Neuron (in vitro differentiated cells): ENCODE measurements at regions not wholly inside any gene's neighbourhood (a gene's known extent, or its start where the extent isn't known, plus 50 kb on each side); places are given as distances from the start of the nearest gene placed in this dataset.
A peak's percentile ranks its signal among the peaks of the same experiment; 100 is the strongest.

Experiments
- H2AFZ ChIP-seq: one replicate; pipeline ENCODE4 v1.6.1; 2013; ENCODE audit warnings: low read depth, mild to moderate bottlenecking, inconsistent platforms, low read length, moderate library complexity
- H3K27me3 ChIP-seq: one replicate; pipeline ENCODE4 v1.6.1; 2013; ENCODE audit warnings: low read length; ENCODE audit not compliant: insufficient read depth
- H3K36me3 ChIP-seq: one replicate; pipeline ENCODE4 v1.6.1; 2013; ENCODE audit warnings: low read length; ENCODE audit not compliant: insufficient read depth
- H3K4me1 ChIP-seq: one replicate; pipeline ENCODE4 v1.6.1; 2013; ENCODE audit warnings: low read length; ENCODE audit not compliant: insufficient read depth
- H3K4me3 ChIP-seq: 2 replicates; pipeline ENCODE4 v1.5.1; 2013; ENCODE audit warnings: mild to moderate bottlenecking, low read length, moderate library complexity
- H3K9me3 ChIP-seq: one replicate; pipeline ENCODE4 v1.6.1; 2013; ENCODE audit warnings: low read length

DNA sequence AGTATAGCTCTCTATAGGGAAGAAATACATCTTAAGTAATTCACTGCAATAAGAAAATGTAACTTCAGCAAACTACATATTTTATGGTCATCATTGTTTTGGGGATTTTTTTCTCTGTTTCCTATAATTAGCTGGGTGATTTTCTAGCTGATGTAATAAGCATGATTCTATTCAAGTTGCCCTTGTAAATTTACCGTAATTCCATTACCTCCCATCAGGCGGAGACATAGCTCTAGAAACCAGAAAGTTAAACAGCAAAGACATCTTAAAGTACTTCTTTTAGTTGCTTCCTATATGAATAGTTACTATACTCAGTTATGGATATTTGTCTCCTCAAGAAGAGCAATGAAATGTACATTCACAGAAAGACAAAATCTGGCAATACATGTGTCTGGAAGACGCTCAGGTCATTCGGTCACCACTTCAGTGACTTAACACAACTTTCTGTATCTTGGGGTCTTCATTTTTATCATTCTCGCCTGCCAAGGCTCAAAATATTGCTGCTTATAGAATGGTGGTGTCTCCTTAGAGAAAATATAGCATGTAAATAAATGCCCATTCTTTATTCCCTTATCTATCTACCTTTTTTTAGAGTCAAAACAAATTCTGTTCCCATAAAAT, 239.9 kb upstream of the ZC3H12C start:
- Histone ChIP-seq H3K4me3 (no peak overlapping the region), H3K9me3 (no peaks in the 10 kb centered on the region), H2AFZ (no peak overlapping the region), H3K27me3 (no peaks in the 10 kb centered on the region), H3K36me3 (no peaks in the 10 kb centered on the region), H3K4me1 (no peaks in the 10 kb centered on the region)

DNA sequence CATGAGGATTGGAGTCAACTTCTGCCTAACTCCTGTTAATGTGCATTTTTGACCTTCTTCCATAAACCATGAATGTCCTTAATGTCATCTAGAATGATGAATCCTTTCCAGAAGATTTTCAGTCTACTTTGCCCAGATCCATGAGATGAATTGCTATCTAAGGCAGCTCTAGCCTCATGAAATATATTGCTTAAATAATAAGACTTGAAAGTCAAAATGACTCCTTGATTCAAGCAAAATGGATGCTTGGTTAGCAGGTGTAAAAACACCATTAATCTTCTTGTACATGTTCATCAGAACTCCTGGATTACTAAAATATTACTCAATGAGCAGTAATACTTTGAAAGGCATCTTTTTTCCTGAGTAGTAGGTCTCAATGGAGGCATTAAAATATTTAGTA, 238.5 kb upstream of the ZC3H12C start:
- Histone ChIP-seq H3K9me3 (no peaks in the 10 kb centered on the region), H3K4me3 (no peak overlapping the region), H3K4me1 (peaks cover 11% of the 10 kb centered on the region), H3K27me3 (no peaks in the 10 kb centered on the region), H2AFZ (no peak overlapping the region), H3K36me3 (no peaks in the 10 kb centered on the region)

DNA sequence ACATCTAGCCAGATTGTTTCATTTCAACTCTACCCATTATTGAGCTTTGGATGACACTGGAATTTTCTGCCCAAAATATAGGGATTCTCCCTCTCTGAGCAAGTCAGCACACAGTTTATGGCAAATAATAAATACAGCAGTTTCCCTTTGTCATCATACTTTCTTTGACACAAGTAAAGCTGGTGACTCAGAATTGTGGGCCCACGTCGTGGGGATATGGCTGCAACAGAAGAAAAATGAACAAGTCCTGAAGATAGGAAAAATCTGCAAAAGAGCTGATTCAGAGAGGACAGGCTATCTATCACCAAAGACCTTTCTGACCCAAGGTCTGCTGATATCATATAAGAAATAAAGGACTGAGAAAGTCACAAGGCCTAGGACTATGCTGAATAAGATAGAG, 236.3 kb upstream of the ZC3H12C start:
- Histone ChIP-seq H2AFZ (no peak overlapping the region), H3K27me3 (no peaks in the 10 kb centered on the region), H3K4me3 (no peak overlapping the region), H3K36me3 (no peaks in the 10 kb centered on the region), H3K4me1 (peaks cover 11% of the 10 kb centered on the region), H3K9me3 (no peaks in the 10 kb centered on the region)

DNA sequence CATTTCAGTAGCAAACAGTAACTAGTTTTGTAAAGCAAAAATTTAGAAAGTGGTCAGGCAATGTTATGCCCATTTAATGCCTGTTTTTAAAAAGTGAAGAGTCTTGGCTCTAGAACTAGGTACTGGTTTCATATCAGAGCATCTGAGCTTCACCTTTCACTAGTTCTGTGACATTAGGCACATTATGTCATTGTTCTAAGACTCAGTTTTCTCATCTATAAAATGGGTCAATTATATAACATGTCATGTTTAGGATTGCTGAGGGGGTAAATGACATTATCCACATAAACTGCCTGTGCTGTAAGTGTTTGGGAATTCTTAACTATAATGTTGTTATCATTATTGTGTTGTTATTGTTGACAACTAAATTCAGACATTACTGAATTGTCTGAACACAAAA, 235.6 kb upstream of the ZC3H12C start:
- no peak overlapping the region for H3K4me3 ChIP-seq
- no peaks in the 10 kb centered on the region for H3K27me3 ChIP-seq
- H2AFZ ChIP-seq = no peak overlapping the region
- H3K4me1 ChIP-seq = peaks cover 11% of the 10 kb centered on the region
- H3K9me3 ChIP-seq = no peaks in the 10 kb centered on the region
- no peaks in the 10 kb centered on the region for H3K36me3 ChIP-seq

DNA sequence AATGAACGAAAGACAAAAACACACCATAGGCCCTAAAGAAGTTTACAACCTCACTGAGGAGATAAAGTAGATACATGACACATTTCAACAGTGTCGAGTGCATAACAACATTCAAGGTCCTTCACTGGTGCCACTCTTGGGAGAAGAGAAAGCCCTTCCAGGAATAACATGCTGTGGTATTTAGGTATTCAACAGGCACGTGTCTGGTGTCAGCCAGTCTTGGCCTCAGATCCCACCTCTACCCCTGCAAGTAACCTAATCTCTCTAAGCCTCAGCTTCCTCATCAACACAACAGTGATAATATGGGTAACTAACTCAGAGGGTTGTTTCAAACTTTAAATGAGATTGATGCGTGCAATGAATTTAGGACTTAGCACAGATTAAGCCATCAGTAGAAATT, 235.0 kb upstream of the ZC3H12C start:
- H3K9me3 ChIP-seq = no peaks in the 10 kb centered on the region
- H3K36me3 ChIP-seq = no peaks in the 10 kb centered on the region
- H3K27me3 ChIP-seq = no peaks in the 10 kb centered on the region
- peaks cover 11% of the 10 kb centered on the region for H3K4me1 ChIP-seq
- H3K4me3 ChIP-seq = no peak overlapping the region
- no peak overlapping the region for H2AFZ ChIP-seq

DNA sequence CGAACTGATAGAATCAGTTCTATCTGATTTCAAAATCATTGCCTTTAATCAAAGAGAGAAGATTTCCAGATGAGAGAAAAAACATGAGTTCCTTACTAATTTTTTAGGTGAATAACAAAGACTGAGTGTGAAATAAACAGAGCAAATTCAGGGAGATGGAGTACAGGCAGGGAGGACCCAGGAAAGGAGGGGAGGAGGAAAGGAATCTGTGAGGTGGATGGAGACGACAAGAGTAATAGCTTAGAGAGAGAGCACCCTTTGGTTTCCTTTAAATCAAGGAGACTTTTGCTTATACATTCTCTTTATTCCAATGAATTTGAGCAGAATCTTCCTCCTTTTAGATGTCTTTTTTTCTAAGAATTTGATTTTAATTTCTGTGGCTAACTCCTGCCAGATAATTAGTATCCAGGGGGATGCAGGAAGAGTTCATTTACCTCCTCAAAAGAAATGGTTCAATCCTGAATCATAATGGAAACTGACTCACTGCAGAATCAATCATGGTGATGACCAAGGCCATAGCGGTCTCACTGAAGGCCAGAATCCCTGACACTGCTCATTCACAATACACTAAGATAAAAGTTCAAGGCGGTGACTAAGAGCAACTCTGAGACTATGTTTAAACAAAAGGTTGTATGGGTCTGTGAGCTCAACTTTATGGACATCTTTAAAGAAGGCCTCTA, 234.0 kb upstream of the ZC3H12C start:
- Histone ChIP-seq H3K27me3 (no peaks in the 10 kb centered on the region), H3K4me1 (peaks cover 17% of the 10 kb centered on the region), H3K9me3 (no peaks in the 10 kb centered on the region), H2AFZ (peak overlapping the region; percentile 65), H3K4me3 (no peak overlapping the region), H3K36me3 (no peaks in the 10 kb centered on the region)

DNA sequence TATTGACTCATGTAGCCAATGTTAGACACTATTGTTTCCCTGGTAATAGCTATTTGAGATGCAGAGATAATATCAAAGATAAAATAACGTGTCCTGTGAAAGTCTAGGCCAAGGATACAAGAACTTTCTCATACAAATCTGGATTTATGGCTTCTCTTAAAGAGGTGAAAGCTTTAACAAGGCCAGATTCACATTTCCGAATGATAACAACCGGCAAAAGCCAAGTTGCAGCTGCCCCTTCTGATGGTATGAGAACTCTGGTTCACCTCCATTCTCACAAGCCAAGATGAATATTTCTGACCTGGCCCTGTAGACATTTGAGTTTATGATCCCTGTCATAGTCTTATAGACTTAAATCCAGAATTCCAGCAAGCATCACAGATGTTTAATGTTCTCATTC, 230.4 kb upstream of the ZC3H12C start:
- H3K4me1 ChIP-seq = peaks cover 25% of the 10 kb centered on the region
- H2AFZ ChIP-seq = no peak overlapping the region
- no peaks in the 10 kb centered on the region for H3K9me3 ChIP-seq
- no peak overlapping the region for H3K4me3 ChIP-seq
- H3K27me3 ChIP-seq = no peaks in the 10 kb centered on the region
- no peaks in the 10 kb centered on the region for H3K36me3 ChIP-seq

DNA sequence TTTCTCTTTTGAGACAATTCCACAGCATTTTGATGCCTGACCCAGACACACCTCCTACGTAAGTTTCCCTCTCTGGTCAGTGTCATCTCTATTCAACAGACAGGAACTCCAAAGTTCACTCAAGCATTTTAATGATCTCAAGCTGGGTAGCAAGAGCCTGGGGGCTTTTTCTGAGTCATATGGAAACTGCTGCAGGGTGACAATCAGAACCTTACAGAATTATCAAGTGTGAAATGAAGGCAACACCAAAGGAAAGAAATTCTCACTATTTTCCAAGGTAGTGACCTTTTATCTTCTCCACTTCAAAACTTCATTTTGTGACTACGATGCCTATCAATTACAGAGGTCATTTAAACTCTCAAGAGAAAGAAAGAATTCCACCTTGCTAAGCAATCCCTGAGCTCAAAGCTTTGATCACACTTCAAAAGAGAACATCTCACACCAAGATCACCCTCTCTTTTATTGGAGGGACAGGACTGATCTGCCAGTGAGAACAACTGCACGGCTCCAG, 229.0 kb upstream of the ZC3H12C start:
- Histone ChIP-seq H2AFZ (no peak overlapping the region), H3K4me3 (no peak overlapping the region), H3K36me3 (no peaks in the 10 kb centered on the region), H3K4me1 (peaks cover 18% of the 10 kb centered on the region), H3K27me3 (no peaks in the 10 kb centered on the region), H3K9me3 (no peaks in the 10 kb centered on the region)

DNA sequence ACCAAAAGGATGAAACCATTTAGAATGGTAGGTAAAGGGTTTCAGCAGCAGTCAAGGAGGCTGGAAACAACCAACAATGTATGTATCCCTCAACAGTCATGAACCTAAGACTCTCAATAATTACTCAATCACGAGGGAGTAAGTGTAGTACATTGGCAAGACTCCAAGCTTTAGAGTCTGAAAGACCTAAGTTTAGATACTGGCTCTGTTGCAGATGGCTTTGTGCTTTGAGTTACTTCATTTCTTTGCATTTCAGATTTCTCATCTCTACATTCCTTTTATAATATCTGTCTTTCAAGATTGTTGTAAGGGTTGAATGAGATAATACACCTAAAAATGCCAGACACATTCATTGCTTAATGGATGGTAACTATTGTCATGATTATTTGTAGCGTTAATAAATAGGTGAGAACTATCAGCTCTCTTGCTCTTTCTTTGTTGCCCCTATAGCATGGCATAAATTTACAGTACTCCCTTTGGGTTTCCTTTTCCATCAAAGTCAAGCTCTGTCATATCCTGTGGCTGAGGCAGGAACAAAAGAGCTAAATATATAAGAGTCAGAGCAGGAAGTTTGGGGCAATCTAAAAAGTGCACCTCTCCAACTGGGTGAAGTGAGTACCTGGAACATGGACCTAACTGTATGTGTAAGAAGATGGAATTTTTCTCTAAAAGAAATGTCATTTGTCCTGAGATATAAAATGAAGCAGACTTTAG, 228.2 kb upstream of the ZC3H12C start:
- H3K9me3 ChIP-seq = no peaks in the 10 kb centered on the region
- H3K27me3 ChIP-seq = no peaks in the 10 kb centered on the region
- no peak overlapping the region for H2AFZ ChIP-seq
- H3K4me1 ChIP-seq = peaks cover 14% of the 10 kb centered on the region
- no peak overlapping the region for H3K4me3 ChIP-seq
- H3K36me3 ChIP-seq = no peaks in the 10 kb centered on the region

DNA sequence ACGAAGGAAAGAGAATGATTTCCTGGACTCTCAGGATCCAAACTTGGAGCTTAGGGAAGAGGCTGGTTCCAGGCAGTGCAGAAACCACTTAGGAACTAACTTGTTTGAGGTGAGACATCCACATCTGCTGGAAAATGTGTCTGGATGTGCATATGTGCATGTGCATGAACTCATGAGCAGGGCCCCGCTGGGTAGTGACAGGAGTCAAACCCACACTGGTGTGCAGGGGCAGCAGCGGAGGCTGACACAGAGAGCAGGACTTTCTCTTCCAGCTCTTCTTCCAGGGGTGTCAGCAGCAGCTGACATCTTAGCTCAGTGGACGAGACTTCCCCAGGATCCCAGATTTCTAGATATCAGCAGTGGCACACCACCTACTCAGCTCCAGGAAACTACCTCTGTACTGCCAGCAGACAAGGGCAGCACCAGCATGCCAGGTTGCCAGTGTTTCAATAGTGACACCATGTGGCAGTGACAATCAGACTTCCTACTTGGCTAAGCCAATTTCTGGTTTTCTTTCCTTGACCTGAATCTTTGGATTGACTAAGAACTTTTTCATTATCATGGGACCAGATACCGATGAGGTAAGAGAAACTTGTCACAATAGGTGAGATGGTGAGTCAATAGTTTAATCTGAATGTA, 227.5 kb upstream of the ZC3H12C start:
- Histone ChIP-seq H3K36me3 (no peaks in the 10 kb centered on the region), H3K27me3 (no peaks in the 10 kb centered on the region)

DNA sequence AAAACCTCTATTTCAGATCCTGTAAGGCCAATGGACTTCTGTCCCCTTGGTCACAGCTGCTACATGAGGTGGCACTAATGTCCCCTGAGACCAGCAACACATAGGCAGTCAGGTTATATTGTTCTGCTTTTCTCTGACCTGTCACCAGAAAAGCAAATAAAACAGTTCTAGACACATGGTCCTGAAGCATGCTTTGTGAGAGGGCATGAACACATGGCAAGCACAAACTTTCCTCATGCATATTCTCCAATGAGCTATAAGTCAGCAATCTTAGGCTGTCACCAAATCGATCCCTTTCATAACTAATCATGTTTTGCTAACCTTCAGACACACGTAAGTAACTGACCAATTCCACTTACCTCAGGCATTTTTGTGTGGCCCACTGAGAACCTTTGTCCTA, 225.4 kb upstream of the ZC3H12C start:
- no peak overlapping the region for H3K4me3 ChIP-seq
- H3K4me1 ChIP-seq = peaks cover 14% of the 10 kb centered on the region
- H3K27me3 ChIP-seq = no peaks in the 10 kb centered on the region
- no peaks in the 10 kb centered on the region for H3K36me3 ChIP-seq
- H3K9me3 ChIP-seq = no peaks in the 10 kb centered on the region
- H2AFZ ChIP-seq = no peak overlapping the region

More for the DNA sequence above, 227.5 kb upstream of the ZC3H12C start:
- Histone ChIP-seq H2AFZ (no peak overlapping the region), H3K9me3 (no peaks in the 10 kb centered on the region), H3K4me1 (peaks cover 14% of the 10 kb centered on the region), H3K4me3 (no peak overlapping the region)

DNA sequence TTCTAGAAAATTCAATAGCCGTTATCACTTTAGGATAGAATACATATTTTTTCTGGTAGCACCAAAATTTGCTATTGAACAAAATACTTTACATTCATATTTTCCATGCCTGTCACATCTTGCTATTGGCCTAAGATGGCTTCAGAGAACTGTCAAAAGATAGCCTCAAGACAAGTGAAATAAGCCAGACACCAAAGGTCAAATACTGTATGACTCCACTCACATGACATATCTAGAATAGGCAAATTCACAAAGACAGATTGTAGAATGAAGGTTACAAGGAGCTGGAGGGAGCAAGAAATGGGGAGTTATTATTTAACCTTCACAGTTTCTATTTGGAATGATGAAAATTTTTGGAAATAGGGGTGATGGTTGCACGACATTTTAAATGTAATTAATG, 223.7 kb upstream of the ZC3H12C start:
- Histone ChIP-seq H3K9me3 (no peaks in the 10 kb centered on the region), H3K4me3 (no peak overlapping the region), H3K27me3 (no peaks in the 10 kb centered on the region), H3K4me1 (peaks cover 4% of the 10 kb centered on the region), H3K36me3 (no peaks in the 10 kb centered on the region), H2AFZ (no peak overlapping the region)

DNA sequence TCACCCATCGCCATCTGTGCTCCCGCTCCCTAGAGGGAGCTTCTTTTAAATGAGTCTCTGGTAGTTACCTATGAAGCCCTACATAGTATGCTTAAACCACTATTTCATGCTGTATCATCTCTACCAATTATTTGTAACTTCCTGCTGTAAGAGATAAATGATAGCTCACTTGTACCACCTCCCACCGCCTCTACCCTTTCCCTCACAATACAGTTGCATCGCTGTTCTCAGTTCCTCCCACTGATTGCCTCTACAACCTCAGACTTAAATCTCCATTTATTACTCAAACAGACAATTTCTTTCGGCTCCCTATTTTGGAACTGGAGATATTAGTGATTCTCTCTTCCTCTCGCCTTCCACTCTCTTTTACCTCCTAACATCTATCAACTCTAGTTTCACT, 222.9 kb upstream of the ZC3H12C start:
- H3K9me3 ChIP-seq = no peaks in the 10 kb centered on the region
- no peaks in the 10 kb centered on the region for H3K4me1 ChIP-seq
- H3K27me3 ChIP-seq = no peaks in the 10 kb centered on the region
- H3K4me3 ChIP-seq = no peak overlapping the region
- H2AFZ ChIP-seq = no peak overlapping the region
- H3K36me3 ChIP-seq = no peaks in the 10 kb centered on the region
